Activated naive CD8-positive, alpha-beta T cell (primary cell): ENCODE measurements at regions not wholly inside any gene's neighbourhood (a gene's known extent, or its start where the extent isn't known, plus 50 kb on each side); places are given as distances from the start of the nearest gene placed in this dataset.

ENCODE experiments used
- H3K27ac Mint-ChIP-seq: one replicate; pipeline ENCODE4 v1.8.0; 2021; ENCODE audit warnings: mixed read lengths
- H3K27me3 Mint-ChIP-seq: one replicate; pipeline ENCODE4 v1.8.0; 2021; ENCODE audit warnings: mixed read lengths
- H3K36me3 Mint-ChIP-seq: one replicate; pipeline ENCODE4 v1.8.0; 2021; ENCODE audit warnings: mixed read lengths
- H3K4me1 Mint-ChIP-seq: one replicate; pipeline ENCODE4 v1.8.0; 2021; ENCODE audit warnings: low read depth, mixed read lengths
- H3K4me3 Mint-ChIP-seq: one replicate; pipeline ENCODE4 v1.8.0; 2021; ENCODE audit warnings: mild to moderate bottlenecking, mixed read lengths
- H3K9me3 Mint-ChIP-seq: one replicate; pipeline ENCODE4 v1.8.0; 2021; ENCODE audit warnings: low read depth, mixed read lengths

DNA sequence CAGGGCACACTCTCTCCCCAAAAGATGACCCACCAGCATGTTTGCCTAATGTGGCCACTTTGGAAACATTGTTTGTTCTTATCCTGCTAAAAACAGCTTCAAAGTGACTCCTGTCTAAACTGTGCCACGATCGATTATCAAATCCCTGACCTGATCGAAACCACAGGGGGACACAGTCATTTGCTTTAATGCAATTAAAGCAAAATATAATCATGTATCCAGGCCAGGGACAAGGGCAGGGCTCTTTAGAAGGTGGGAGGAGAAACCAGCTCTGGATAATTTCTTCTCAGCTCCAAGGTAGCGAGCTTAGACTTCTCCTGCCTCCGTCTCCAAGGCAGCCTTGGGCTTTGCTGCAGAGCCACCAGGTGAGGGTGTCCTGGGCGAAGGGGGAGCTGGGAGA lies 95.0 kb upstream of the HAND1 start:
- H3K4me3 Mint-ChIP-seq = no peak overlapping the region
- H3K4me1 Mint-ChIP-seq = no peaks in the 10 kb centered on the region
- H3K36me3 Mint-ChIP-seq = no peaks in the 10 kb centered on the region
- H3K27me3 Mint-ChIP-seq = peaks cover 5% of the 10 kb centered on the region
- H3K9me3 Mint-ChIP-seq = no peaks in the 10 kb centered on the region
- no peak overlapping the region for H3K27ac Mint-ChIP-seq

DNA sequence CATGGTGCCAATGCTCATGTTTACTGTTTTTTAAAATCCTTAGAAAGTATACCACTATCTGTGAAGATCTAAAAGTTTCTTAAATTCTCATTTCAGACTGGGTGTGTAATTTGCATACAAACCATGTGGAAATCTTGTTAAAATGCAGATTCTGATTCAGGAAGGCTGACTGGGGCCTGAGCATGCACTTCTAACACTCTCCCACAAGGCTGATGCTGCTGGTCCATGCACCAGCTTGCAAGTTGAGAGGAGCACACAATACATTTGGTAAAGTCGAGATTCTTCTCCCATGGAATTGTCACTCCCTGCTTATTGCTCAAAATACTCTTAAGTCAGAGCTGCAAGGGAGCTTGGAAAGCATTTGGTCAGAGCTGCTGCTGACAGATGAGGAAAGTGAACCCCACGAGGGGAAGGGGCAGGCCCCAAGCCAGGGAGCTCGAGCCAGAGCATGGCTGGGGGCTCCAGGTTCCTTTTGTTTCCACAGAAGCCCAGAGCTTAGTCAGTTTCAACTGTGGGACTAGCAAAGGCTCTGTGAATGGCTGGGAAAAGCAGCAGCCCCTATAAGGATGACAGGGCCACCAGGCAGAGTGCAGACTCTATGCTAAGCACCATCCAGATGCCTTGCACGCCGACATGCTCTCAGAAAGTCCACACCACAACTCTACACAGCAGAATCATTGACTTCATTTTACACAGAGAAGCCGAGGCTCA lies 93.5 kb upstream of the HAND1 start:
- no peaks in the 10 kb centered on the region for H3K9me3 Mint-ChIP-seq
- H3K4me3 Mint-ChIP-seq = no peak overlapping the region
- H3K27me3 Mint-ChIP-seq = peaks cover 5% of the 10 kb centered on the region
- H3K27ac Mint-ChIP-seq = no peak overlapping the region
- no peaks in the 10 kb centered on the region for H3K36me3 Mint-ChIP-seq
- H3K4me1 Mint-ChIP-seq = no peaks in the 10 kb centered on the region

DNA sequence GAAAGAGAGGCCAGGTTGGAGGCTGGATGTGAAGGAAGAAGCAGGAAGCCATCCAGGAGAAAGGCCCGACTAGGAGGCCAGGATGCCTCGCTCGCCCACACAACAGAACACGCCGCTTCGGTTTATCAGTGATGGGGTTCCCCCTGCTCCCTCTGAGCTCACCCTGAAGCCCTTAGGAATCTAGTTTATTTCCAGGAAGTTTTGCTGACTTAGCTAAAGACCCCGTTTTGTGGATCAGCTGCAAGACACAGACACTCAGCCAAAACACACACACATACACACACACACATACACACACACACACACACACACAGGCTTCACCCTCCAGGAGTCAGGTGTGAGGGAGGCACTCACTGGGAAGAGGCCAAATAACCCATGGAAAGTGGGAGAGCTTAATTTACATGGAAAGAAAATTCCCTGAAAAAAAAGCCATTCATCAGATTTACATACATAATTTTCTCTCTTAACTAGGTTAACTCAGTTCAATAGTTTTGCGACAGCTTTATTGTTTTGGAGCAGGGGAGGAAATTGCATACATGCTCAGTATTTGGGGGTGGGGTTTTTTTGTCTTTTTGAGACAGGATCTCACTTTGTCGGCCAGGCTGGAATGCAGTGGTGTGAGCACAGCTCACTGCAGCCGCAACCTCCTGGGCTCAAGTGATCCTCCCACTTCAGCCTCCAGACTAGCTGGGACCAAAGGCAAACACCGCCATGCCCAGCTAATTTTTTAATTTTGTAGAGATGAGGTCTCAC lies 92.7 kb upstream of the HAND1 start:
- Mint-ChIP-seq H3K36me3 (no peaks in the 10 kb centered on the region), H3K9me3 (no peaks in the 10 kb centered on the region), H3K27ac (no peak overlapping the region), H3K4me1 (no peaks in the 10 kb centered on the region), H3K4me3 (no peak overlapping the region), H3K27me3 (peaks cover 3% of the 10 kb centered on the region)

DNA sequence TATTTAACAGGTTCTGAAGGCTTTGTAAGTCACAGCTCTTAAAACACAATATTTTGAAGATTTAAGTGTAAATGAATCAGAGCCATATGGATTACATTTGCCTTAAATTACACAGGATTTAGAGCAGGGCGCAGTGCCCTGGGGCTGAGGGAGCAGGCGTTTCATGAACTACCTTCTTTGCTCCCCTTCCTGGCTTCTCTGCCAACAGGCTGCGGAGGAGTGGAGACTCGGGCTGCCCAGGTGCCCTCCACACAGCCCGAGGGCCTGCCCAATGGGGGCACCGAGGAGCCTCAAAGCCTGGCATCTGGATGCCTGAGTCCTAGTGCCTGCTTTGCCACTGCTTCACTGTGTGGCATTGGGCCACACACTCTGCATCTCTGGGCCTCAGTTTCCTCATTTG lies 90.6 kb upstream of the HAND1 start:
- Mint-ChIP-seq H3K4me3 (no peak overlapping the region), H3K9me3 (no peaks in the 10 kb centered on the region), H3K27ac (no peak overlapping the region), H3K36me3 (no peaks in the 10 kb centered on the region), H3K4me1 (no peaks in the 10 kb centered on the region), H3K27me3 (peaks cover 6% of the 10 kb centered on the region)

DNA sequence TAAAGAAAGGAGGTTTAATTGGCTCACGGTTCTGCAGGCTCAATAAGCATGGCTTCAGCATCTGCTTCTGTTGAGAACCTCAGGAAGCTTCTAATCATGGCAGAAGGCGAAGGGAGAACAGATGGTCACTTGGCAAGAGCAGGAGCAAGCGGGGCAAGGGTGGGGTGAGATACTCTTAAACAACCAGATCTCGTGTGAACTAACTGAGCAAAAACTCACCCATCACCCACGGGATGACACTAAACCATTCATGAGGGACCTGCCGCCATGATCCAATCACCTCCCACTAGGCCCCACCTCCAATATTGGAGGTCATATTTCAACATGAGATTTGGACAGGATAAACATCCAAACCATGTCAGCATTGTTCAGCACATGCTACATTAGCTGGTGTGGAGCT lies 89.1 kb upstream of the HAND1 start:
- H3K4me3 Mint-ChIP-seq = no peak overlapping the region
- H3K36me3 Mint-ChIP-seq = no peaks in the 10 kb centered on the region
- peaks cover 8% of the 10 kb centered on the region for H3K27me3 Mint-ChIP-seq
- no peak overlapping the region for H3K27ac Mint-ChIP-seq
- no peaks in the 10 kb centered on the region for H3K9me3 Mint-ChIP-seq
- no peaks in the 10 kb centered on the region for H3K4me1 Mint-ChIP-seq

DNA sequence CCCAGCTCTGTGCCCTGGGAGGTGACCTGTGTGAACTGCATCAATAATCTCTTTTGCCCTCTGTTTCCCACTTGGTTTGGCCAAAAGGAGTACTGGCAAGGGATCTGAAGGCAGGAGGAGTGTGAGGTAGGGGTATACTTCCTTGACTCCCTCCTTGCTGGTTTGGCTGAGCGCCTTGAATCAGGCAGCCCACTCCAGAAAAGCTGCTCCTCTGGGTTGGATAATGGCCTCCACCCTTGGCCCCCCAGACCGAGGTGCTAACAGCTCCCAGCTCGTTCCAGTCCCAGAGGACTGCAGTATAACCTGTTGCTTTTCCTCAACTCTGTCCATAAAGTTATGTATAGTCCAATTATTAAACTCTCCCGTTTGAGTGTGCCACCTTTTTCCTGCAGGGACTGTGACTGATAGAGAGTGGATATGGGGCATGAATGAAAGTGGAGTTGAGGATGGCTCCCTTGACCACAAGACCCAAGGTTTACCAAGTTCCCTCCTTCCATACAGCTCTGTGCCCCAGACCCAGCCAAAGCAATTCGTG lies 88.2 kb upstream of the HAND1 start:
- Mint-ChIP-seq H3K4me1 (no peaks in the 10 kb centered on the region), H3K36me3 (no peaks in the 10 kb centered on the region), H3K9me3 (no peaks in the 10 kb centered on the region), H3K27me3 (peaks cover 8% of the 10 kb centered on the region), H3K27ac (no peak overlapping the region), H3K4me3 (no peak overlapping the region)

DNA sequence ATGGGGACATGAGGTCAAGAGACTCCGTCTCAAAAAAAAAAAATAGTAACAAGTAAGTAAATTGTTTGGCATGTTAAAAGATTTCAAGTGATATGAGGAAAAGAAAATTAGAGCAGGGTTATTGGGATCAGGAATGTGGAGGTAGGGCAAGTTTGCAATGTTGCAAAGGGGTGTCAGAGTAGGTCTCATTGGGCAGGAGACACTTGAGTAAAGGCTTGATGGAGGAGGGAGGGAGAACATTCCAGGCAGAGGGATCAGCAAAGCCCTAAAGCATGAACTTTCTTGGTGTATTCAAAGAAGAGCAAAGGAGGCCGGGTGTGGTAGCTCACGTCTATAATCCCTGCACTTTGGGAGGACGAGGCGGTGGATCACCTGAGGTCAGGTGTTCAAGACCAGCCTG lies 87.1 kb upstream of the HAND1 start:
- Mint-ChIP-seq H3K27ac (no peak overlapping the region), H3K9me3 (no peaks in the 10 kb centered on the region), H3K4me3 (no peak overlapping the region), H3K27me3 (peaks cover 8% of the 10 kb centered on the region), H3K36me3 (no peaks in the 10 kb centered on the region), H3K4me1 (no peaks in the 10 kb centered on the region)

DNA sequence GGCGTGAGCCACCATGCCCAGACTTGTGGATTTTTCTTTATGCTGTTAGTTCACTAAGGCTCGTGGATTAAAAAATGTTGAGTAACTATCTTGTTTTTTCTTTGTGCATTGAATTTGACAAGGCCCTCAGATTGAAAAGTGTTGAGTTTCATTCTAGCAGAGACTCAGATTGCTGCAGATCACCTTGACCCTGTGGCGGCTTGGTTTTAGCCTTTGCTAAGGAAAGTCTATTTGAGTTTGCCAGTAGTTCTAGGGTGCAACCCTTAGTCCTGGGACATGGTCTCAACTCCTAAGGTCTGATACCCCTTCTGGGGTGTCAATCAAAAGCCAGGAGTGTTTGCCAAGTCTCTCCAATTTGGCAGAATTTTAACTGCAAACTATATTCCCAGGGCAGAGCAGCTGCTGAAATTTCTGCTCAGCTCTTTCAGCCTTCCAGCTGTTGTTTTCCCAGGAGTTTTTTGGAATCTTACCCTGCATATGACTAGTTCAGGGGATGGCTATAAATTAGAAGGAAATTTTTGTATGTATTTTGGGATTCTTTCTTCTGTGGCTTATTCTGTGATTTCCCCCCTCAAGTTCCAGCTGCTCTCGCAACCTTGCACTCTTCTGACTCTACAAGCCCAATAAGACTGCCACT lies 84.3 kb upstream of the HAND1 start:
- no peak overlapping the region for H3K4me3 Mint-ChIP-seq
- H3K27me3 Mint-ChIP-seq = peaks cover 10% of the 10 kb centered on the region
- no peaks in the 10 kb centered on the region for H3K4me1 Mint-ChIP-seq
- no peaks in the 10 kb centered on the region for H3K9me3 Mint-ChIP-seq
- H3K36me3 Mint-ChIP-seq = no peaks in the 10 kb centered on the region
- H3K27ac Mint-ChIP-seq = no peak overlapping the region

DNA sequence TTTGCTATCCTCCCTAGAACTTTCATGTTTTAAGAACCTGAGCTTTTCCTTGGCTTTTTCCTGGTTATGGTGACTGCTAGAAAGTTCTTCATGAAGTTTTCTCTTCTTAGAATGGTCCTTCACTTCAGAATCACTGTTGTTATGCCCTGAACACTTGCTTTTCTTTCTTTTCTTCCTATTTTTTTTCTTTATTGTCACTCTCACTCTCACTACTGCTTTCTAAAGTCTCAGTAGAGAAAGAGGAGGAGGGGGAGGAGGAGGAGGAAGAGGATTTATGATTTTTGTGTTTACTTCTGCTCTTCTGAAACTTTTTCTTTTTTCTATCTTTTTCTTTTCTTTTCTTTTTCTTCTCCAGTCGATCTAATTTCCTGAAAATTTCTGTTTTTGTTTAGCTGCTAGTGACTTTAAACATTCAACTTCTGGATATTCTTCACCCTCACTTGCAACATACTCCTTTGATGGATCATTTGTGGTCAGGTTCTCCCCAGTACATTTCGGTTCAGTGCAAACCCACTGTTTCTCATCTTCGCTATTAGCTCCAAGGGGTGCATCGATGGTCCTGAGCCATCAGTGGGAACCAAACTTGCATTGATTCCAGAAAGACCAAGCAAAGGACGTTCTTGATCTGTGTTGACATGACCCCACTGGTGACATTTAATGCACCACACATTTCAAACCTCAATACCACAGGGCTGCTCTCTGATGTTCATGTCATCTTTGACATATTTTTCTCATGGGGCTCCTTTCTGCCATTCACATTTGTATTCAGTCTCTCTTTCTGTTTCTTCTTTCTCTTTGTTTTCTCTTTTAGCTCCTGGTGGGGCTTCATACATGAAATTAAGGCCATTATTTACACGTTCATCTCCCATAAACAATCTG lies 81.6 kb upstream of the HAND1 start:
- H3K27me3 Mint-ChIP-seq = peaks cover 4% of the 10 kb centered on the region
- no peaks in the 10 kb centered on the region for H3K4me1 Mint-ChIP-seq
- H3K4me3 Mint-ChIP-seq = no peak overlapping the region
- no peaks in the 10 kb centered on the region for H3K9me3 Mint-ChIP-seq
- H3K27ac Mint-ChIP-seq = no peak overlapping the region
- no peaks in the 10 kb centered on the region for H3K36me3 Mint-ChIP-seq

DNA sequence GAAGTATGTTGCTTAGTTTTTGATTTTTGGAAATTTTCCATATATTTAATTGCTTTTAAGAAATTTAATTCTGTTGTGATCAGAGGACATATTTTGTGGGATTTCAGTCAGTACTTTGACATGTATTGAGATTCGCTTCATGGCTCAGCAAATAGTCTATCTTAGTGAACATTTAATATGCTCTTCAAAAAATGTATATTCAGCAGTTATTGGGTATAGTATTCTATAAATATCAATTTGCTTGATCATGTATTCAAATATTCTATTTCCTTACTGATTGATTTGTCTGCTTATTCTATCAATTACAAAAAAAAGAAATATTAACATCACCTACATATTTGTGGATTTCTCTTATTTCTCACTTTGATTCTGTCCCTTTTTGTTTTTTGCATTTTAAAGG lies 79.5 kb upstream of the HAND1 start:
- Mint-ChIP-seq H3K27ac (no peak overlapping the region), H3K9me3 (peaks cover 6% of the 10 kb centered on the region), H3K27me3 (peaks cover 7% of the 10 kb centered on the region), H3K36me3 (no peaks in the 10 kb centered on the region), H3K4me3 (no peak overlapping the region), H3K4me1 (no peaks in the 10 kb centered on the region)

DNA sequence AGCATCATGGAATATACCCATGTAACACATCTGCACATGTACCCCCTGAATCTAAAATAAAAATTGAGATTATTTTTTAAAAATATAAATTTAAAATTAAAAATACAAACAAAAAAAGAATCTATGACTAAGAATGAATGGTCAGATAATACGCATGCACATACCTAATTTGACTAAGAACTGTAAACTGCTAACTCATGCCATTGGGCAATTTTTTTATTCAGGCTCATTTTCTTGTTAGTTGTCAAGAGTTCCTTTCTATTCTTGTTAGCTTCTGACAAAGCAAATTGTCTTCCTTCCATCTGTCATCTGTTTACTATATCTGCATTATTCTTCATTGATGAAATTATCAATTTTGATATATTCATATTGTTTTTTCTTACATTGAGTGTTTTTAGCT lies 69.5 kb upstream of the HAND1 start:
- H3K9me3 Mint-ChIP-seq = no peaks in the 10 kb centered on the region
- no peak overlapping the region for H3K4me3 Mint-ChIP-seq
- no peaks in the 10 kb centered on the region for H3K36me3 Mint-ChIP-seq
- H3K27me3 Mint-ChIP-seq = peaks cover 8% of the 10 kb centered on the region
- no peak overlapping the region for H3K27ac Mint-ChIP-seq
- no peaks in the 10 kb centered on the region for H3K4me1 Mint-ChIP-seq

DNA sequence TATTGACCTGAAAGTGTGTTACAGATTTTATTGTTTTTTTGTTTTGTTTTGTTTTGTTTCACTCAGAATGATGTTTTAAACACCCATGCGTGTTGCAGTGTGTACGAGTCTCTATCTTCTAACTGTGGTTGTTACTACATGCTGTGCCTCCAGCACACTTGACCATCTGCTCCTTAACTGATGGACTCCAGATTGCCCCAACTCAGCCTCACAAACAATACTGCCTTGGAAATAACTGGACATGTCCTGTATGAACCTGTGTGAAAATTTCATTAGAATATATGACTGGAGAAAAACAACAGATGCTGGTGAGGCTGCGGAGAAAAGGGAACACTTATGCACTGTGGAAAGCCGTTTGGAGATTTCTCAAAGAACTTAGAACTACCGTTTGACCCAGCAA lies 68.7 kb upstream of the HAND1 start:
- H3K4me1 Mint-ChIP-seq = no peaks in the 10 kb centered on the region
- H3K4me3 Mint-ChIP-seq = no peak overlapping the region
- no peak overlapping the region for H3K27ac Mint-ChIP-seq
- no peaks in the 10 kb centered on the region for H3K36me3 Mint-ChIP-seq
- no peaks in the 10 kb centered on the region for H3K9me3 Mint-ChIP-seq
- peaks cover 8% of the 10 kb centered on the region for H3K27me3 Mint-ChIP-seq

DNA sequence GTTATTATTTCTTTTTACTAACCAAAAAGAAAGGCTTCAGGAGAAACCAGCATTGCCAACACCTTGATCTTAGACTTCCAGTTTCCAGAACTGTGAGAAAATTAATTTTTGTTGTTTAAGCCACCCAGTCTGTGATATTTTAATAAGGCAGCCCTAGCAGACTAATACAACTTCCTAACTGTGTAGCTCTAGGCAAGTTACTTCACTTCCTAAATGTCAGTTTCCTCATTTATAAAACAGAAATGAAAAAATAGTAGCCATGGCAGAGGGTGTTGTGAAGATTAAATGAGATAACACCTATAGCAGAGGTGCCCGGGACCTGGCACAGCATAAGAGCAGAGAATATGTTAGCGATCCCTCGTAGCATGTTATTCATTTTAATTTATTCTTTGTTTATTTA lies 66.6 kb upstream of the HAND1 start:
- Mint-ChIP-seq H3K4me1 (no peaks in the 10 kb centered on the region), H3K27ac (no peak overlapping the region), H3K27me3 (peaks cover 8% of the 10 kb centered on the region), H3K9me3 (no peaks in the 10 kb centered on the region), H3K36me3 (no peaks in the 10 kb centered on the region), H3K4me3 (no peak overlapping the region)

DNA sequence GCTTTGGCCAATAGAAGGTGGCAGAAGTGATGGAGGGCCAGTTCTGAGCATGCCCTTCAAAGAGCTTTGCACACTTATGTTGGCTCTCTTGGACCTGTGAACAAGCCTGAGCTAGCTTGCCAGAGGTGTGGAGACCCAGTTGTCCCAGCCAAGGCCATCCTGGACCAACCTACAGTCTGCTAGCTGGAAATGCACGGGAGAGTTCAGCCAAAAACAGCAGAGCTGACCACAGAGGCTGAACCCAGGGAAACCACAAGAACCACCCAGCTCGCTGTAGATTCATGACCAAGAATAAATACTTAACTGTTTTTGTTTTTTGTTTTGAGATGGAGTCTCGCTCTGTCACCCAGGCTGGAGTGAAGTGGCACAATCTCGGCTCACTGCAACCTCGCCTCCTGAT lies 65.4 kb upstream of the HAND1 start:
- Mint-ChIP-seq H3K27ac (no peak overlapping the region), H3K36me3 (no peaks in the 10 kb centered on the region), H3K4me1 (no peaks in the 10 kb centered on the region), H3K9me3 (no peaks in the 10 kb centered on the region), H3K4me3 (no peak overlapping the region), H3K27me3 (peaks cover 4% of the 10 kb centered on the region)

DNA sequence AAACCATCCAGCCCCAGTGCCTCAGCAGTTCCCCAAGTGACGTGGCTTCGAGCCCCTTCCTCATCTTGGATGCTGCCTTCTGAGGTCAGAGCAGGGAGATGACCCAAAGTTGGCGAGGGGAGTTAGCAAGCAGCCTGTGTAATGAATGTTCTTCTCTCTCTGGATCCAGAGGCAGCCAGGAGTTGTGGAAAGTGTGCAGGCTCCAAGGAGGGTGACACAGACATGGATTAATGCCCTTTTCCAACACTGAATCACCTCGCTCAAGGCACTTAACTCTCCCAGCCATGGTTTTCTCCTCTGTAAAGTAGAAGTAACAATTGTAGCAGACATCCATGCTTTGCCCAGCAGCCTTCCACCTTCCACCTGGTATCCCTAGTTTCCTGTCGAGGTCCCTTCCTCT lies 64.6 kb upstream of the HAND1 start:
- H3K36me3 Mint-ChIP-seq = no peaks in the 10 kb centered on the region
- H3K27ac Mint-ChIP-seq = no peak overlapping the region
- no peak overlapping the region for H3K4me3 Mint-ChIP-seq
- H3K9me3 Mint-ChIP-seq = no peaks in the 10 kb centered on the region
- no peaks in the 10 kb centered on the region for H3K4me1 Mint-ChIP-seq
- H3K27me3 Mint-ChIP-seq = peaks cover 4% of the 10 kb centered on the region
